ENCODE measurements at regions not wholly inside any gene's neighbourhood (a gene's known extent, or its start where the extent isn't known, plus 50 kb on each side); places are given as distances from the start of the nearest gene placed in this dataset.

GRCh38 chr2:64730551-64731262 is 77.0 kb upstream of the SERTAD2 start:
- TF ChIP-seq PBX3 (IDR thresholded peaks at IDR 0.05) = 0 out of 2 replicates have a peak, but pooled peaks have one; percentile 9
- no peak for TF ChIP-seq CTCF (IDR thresholded peaks at IDR 0.05)
- no peak for TF ChIP-seq EZH2phosphoT487 (IDR thresholded peaks at IDR 0.05; ENCODE audit: borderline replicate concordance, low read depth)
- no peak for TF ChIP-seq REST (IDR thresholded peaks at IDR 0.05; ENCODE audit: low read depth, low read length)
- no peak for TF ChIP-seq RAD21 (IDR thresholded peaks at IDR 0.05; ENCODE audit: low read length)
- peak; percentile 62; the same call in 1 of the 2 replicates for TF ChIP-seq MXI1 (IDR thresholded peaks at IDR 0.05; ENCODE audit: low read depth, low read length)
- TF ChIP-seq JUND (IDR thresholded peaks at IDR 0.05) = no peak
- no peak for TF ChIP-seq NRF1 (IDR thresholded peaks at IDR 0.05; ENCODE audit: low read depth, low read length)
- no peak for TF ChIP-seq RCOR1 (IDR thresholded peaks at IDR 0.05; ENCODE audit: low read length)
- TF ChIP-seq POLR2AphosphoS5 (IDR thresholded peaks at IDR 0.05; ENCODE audit: low read depth, low read length) = no peak; the same call in 1 of the 2 replicates
- no peak for TF ChIP-seq MEF2A (IDR thresholded peaks at IDR 0.05; ENCODE audit: borderline replicate concordance, low read depth)
- TF ChIP-seq IRF3 (IDR thresholded peaks at IDR 0.05; ENCODE audit: low read depth, low read length) = no peak
